MM.1S (cell line): ENCODE measurements at regions not wholly inside any gene's neighbourhood (a gene's known extent, or its start where the extent isn't known, plus 50 kb on each side); places are given as distances from the start of the nearest gene placed in this dataset.

Experiments
- DNase-seq: peaks from one replicate; pipeline ENCODE4 v3.0.0-alpha.2; 2015
- H2AFZ ChIP-seq: fragments of 300-600 bp; sonication (generic); 2 replicates; pipeline ENCODE4 v1.6.0; 2016; ENCODE audit warnings: antibody characterized with exemption, low read length
- H3F3A ChIP-seq: fragments of 300-600 bp; sonication (generic); 2 replicates; pipeline ENCODE4 v1.6.1; 2016; ENCODE audit warnings: mild to moderate bottlenecking, antibody characterized with exemption, low read length, moderate library complexity, mixed read lengths; ENCODE audit not compliant: insufficient read depth
- H3K27ac ChIP-seq: fragments of 300-600 bp; sonication (generic); 2 replicates; pipeline ENCODE4 v1.5.1; 2016; ENCODE audit warnings: mild to moderate bottlenecking, low read length
- H3K27me3 ChIP-seq: fragments of 300-600 bp; sonication (generic); replicated peaks from 2 replicates; pipeline ENCODE4 v1.6.0; 2016; ENCODE audit warnings: low read length; ENCODE audit not compliant: insufficient read depth
- H3K36me3 ChIP-seq: fragments of 300-600 bp; sonication (generic); replicated peaks from 2 replicates; pipeline ENCODE4 v1.6.1; 2016; ENCODE audit warnings: mild to moderate bottlenecking, low read length, mixed read lengths; ENCODE audit not compliant: insufficient read depth
- H3K4me1 ChIP-seq: fragments of 300-600 bp; sonication (generic); 2 replicates; pipeline ENCODE4 v1.6.1; 2016; ENCODE audit warnings: low read length, mixed read lengths
- H3K4me2 ChIP-seq: fragments of 300-600 bp; sonication (generic); 2 replicates; pipeline ENCODE4 v1.6.0; 2016; ENCODE audit warnings: low read depth, low read length
- H3K4me3 ChIP-seq: fragments of 300-600 bp; sonication (generic); 2 replicates; pipeline ENCODE4 v1.5.1; 2016; ENCODE audit warnings: low read length, mixed read lengths
- H3K79me2 ChIP-seq: fragments of 300-600 bp; sonication (generic); 2 replicates; pipeline ENCODE4 v1.6.1; 2016; ENCODE audit warnings: mixed run types, low read length, mixed read lengths
- H3K9ac ChIP-seq: fragments of 300-600 bp; sonication (generic); 2 replicates; pipeline ENCODE4 v1.6.1; 2016; ENCODE audit warnings: low read length, mixed read lengths
- H3K9me2 ChIP-seq: fragments of 300-600 bp; sonication (generic); replicated peaks from 2 replicates; pipeline ENCODE4 v1.6.1; 2016; ENCODE audit warnings: mild to moderate bottlenecking, low read length, mixed read lengths; ENCODE audit not compliant: insufficient read depth
- H3K9me3 ChIP-seq: fragments of 300-600 bp; sonication (generic); replicated peaks from 2 replicates; pipeline ENCODE4 v1.6.1; 2016; ENCODE audit warnings: mild to moderate bottlenecking, low read length, mixed read lengths; ENCODE audit not compliant: insufficient read depth
- H4K20me1 ChIP-seq: fragments of 300-600 bp; sonication (generic); 2 replicates; pipeline ENCODE4 v1.6.1; 2016; ENCODE audit warnings: mild to moderate bottlenecking, low read length, moderate library complexity, mixed read lengths; ENCODE audit not compliant: insufficient read depth
- CTCF ChIP-seq: fragments of 300-600 bp; sonication (generic); IDR thresholded peaks from 2 replicates; pipeline ENCODE4 v1.5.1; 2016; ENCODE audit warnings: antibody characterized with exemption, low read length, mixed read lengths
- EZH2 ChIP-seq: fragments of 300-600 bp; sonication (generic); optimal IDR thresholded peaks from 2 replicates; pipeline ENCODE3; 2017; ENCODE audit warnings: low read depth, mild to moderate bottlenecking, antibody characterized with exemption, low read length, mixed read lengths
- EZH2phosphoT487 ChIP-seq: fragments of 300-600 bp; sonication (generic); IDR thresholded peaks from 2 replicates; pipeline ENCODE4 v1.6.1; 2018; ENCODE audit warnings: antibody characterized with exemption, low read length

GRCh38 chr9:25226901-25227686, 451.1 kb downstream of the TUSC1 start:
- H3K4me1 ChIP-seq, result no peaks in the 10 kb centered on the region
- no peaks in the 10 kb centered on the region for H3K36me3 ChIP-seq
- no peak overlapping the region for H3K4me2 ChIP-seq
- H3K9me2 ChIP-seq, result no peaks in the 10 kb centered on the region
- TF ChIP-seq CTCF, result no peak
- no peak for TF ChIP-seq EZH2phosphoT487
- no peak for TF ChIP-seq EZH2
- no peak overlapping the region for H3K27ac ChIP-seq
- no peak overlapping the region for H3K4me3 ChIP-seq
- no peak overlapping the region for H3K9ac ChIP-seq
- no peaks in the 10 kb centered on the region for H3F3A ChIP-seq
- no peaks in the 10 kb centered on the region for H3K79me2 ChIP-seq
- no peaks in the 10 kb centered on the region for H3K9me3 ChIP-seq
- H2AFZ ChIP-seq, result no peak overlapping the region
- H3K27me3 ChIP-seq, result no peaks in the 10 kb centered on the region
- DNase-seq, result no peak
- H4K20me1 ChIP-seq, result no peaks in the 10 kb centered on the region

GRCh38 chr9:25225938-25226760, 452.1 kb downstream of the TUSC1 start:
- no peaks in the 10 kb centered on the region for H3F3A ChIP-seq
- H3K27me3 ChIP-seq, result no peaks in the 10 kb centered on the region
- H3K9ac ChIP-seq, result no peak overlapping the region
- no peak overlapping the region for H3K4me3 ChIP-seq
- no peaks in the 10 kb centered on the region for H4K20me1 ChIP-seq
- no peaks in the 10 kb centered on the region for H3K9me3 ChIP-seq
- TF ChIP-seq EZH2 (no peak), CTCF (no peak), EZH2phosphoT487 (no peak)
- H3K79me2 ChIP-seq, result no peaks in the 10 kb centered on the region
- no peak overlapping the region for H3K27ac ChIP-seq
- no peaks in the 10 kb centered on the region for H3K4me1 ChIP-seq
- H2AFZ ChIP-seq, result no peak overlapping the region
- DNase-seq, result no peak
- H3K36me3 ChIP-seq, result no peaks in the 10 kb centered on the region
- no peak overlapping the region for H3K4me2 ChIP-seq
- no peaks in the 10 kb centered on the region for H3K9me2 ChIP-seq

GRCh38 chr9:25224996-25225395, 453.2 kb downstream of the TUSC1 start:
- Histone ChIP-seq H3K9me3 (no peaks in the 10 kb centered on the region), H3K9me2 (no peaks in the 10 kb centered on the region), H3K9ac (no peak overlapping the region), H3K27me3 (no peaks in the 10 kb centered on the region), H3K4me2 (no peak overlapping the region), H3K4me1 (no peaks in the 10 kb centered on the region), H4K20me1 (no peaks in the 10 kb centered on the region), H3K27ac (no peak overlapping the region), H3K36me3 (no peaks in the 10 kb centered on the region), H3K79me2 (no peaks in the 10 kb centered on the region), H2AFZ (no peak overlapping the region), H3K4me3 (no peak overlapping the region), H3F3A (no peaks in the 10 kb centered on the region)
- TF ChIP-seq CTCF, result no peak
- no peak for TF ChIP-seq EZH2phosphoT487
- no peak for TF ChIP-seq EZH2
- no peak for DNase-seq
